Vagina (tissue), 2 donors: ENCODE measurements at regions not wholly inside any gene's neighbourhood (a gene's known extent, or its start where the extent isn't known, plus 50 kb on each side); places are given as distances from the start of the nearest gene placed in this dataset.

ENCODE experiments used
- DNase-seq, 2 donors: peaks; one replicate each; pipeline ENCODE4 v3.0.0-alpha.2; 2017; ENCODE audit errors: extremely low spot score in 2 of 2
- H3K27ac ChIP-seq: fragments of 200-600 bp; sonication (generic); one replicate; pipeline ENCODE4 v1.5.1; 2019
- H3K27me3 ChIP-seq: fragments of 200-600 bp; sonication (generic); one replicate; pipeline ENCODE4 v1.5.1; 2019
- H3K36me3 ChIP-seq, 2 donors: fragments of 200-600 bp; sonication (generic); one replicate each; pipeline ENCODE4 v1.5.1; 2017 to 2019
- H3K4me1 ChIP-seq: fragments of 200-600 bp; sonication (generic); one replicate; pipeline ENCODE4 v1.5.1; 2019
- H3K4me3 ChIP-seq, 2 donors: fragments of 200-600 bp; sonication (generic); 1 replicate in 1 of 2; 2 replicates in 1 of 2; pipeline ENCODE4 v1.5.1; 2016 to 2019
- H3K9me3 ChIP-seq: fragments of 200-600 bp; sonication (generic); one replicate; pipeline ENCODE4 v1.5.1; 2019
- POLR2A ChIP-seq, 2 donors: fragments of 450-650 bp; IDR thresholded peaks; one replicate each; pipeline ENCODE4 v1.6.1; 2017; ENCODE audit warnings: antibody characterized with exemption in 2 of 2, mild to moderate bottlenecking in 2 of 2, moderate library complexity in 2 of 2
- POLR2AphosphoS5 ChIP-seq, 2 donors: sonication (generic); formaldehyde crosslinking; IDR thresholded peaks; one replicate each; pipeline ENCODE4 v1.9.0; 2017; ENCODE audit warnings: antibody characterized with exemption in 2 of 2, mild to moderate bottlenecking in 2 of 2, low read depth in 1 of 2; ENCODE audit not compliant: insufficient read depth in 1 of 2
- intact Hi-C: fragments of 100-400 bp; cut with DNase I; formaldehyde crosslinking; loops from one replicate; pipeline ENCODE4 v1.15.1; 2023
- TF ChIP-seq, protein P1 (sequence below), 3 experiments: fragments of 450-650 bp in 2 of 3; fragments of 200-600 bp in 1 of 3; sonication (generic) in 1 of 3; IDR thresholded peaks; one replicate each; pipeline ENCODE4 v1.5.1; 2017 to 2019; ENCODE audit warnings: antibody characterized with exemption in 3 of 3, mild to moderate bottlenecking in 2 of 3, moderate library complexity in 2 of 3

DNA sequence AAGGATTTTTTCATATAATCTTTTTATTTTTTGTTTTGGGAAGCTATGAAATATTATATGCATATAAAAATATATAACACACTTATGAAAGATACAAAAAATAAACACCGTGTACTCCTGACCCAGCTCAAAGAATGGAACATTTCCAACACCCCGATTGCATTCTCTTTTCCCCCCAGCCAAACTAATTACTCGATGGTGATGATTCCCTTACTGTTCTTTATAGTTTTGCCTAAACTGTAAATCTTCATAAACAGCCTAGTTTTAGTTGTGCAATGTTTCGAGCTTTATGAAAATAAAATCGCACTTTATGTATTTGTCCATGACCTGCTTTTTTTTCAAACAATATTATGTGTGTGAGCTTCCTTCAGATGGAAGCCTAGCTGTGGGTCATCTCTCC is 352.0 kb upstream of the KAZN start:
- Histone ChIP-seq H3K27me3 (no peaks in the 10 kb centered on the region), H3K4me1 (no peaks in the 10 kb centered on the region), H3K27ac (no peak overlapping the region), H3K9me3 (no peaks in the 10 kb centered on the region), H3K4me3 (no peak overlapping the region), H3K36me3 (no peaks in the 10 kb centered on the region)
- no peak for TF ChIP-seq POLR2AphosphoS5 (IDR thresholded peaks at IDR 0.05; ENCODE audit: insufficient read depth in 1 of 2, low read depth in 1 of 2)
- TF ChIP-seq, protein P1, sequence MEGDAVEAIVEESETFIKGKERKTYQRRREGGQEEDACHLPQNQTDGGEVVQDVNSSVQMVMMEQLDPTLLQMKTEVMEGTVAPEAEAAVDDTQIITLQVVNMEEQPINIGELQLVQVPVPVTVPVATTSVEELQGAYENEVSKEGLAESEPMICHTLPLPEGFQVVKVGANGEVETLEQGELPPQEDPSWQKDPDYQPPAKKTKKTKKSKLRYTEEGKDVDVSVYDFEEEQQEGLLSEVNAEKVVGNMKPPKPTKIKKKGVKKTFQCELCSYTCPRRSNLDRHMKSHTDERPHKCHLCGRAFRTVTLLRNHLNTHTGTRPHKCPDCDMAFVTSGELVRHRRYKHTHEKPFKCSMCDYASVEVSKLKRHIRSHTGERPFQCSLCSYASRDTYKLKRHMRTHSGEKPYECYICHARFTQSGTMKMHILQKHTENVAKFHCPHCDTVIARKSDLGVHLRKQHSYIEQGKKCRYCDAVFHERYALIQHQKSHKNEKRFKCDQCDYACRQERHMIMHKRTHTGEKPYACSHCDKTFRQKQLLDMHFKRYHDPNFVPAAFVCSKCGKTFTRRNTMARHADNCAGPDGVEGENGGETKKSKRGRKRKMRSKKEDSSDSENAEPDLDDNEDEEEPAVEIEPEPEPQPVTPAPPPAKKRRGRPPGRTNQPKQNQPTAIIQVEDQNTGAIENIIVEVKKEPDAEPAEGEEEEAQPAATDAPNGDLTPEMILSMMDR (IDR thresholded peaks at IDR 0.05): no peak
- no peak for DNase-seq
- intact Hi-C loops: no loop called here

DNA sequence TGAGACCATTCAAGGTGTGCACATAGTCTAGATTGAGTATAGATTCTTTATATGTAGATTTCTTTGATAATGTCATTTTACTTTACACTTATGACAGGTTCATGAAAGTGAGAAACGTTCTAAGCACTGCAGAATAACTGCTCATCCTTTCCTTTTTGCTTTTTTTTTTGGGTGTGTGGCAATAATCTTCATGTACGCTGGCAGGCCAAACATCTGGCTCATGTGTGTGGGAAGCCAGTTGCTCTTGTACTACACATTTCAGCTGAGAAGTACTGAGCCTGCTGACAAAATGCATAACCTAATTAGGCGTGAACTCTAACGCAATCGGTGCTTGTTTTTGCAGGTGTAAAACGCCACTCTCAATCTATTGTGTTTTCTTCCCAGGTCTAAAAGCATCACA is 350.8 kb upstream of the KAZN start:
- DNase-seq: peak in 1 of 2 donors; percentile 42
- Histone ChIP-seq H3K36me3 (no peaks in the 10 kb centered on the region), H3K4me3 (no peak overlapping the region), H3K9me3 (no peaks in the 10 kb centered on the region), H3K4me1 (peaks cover 4% of the 10 kb centered on the region), H3K27ac (no peak overlapping the region), H3K27me3 (no peaks in the 10 kb centered on the region)
- intact Hi-C loops: no loop called here
- TF ChIP-seq POLR2A (IDR thresholded peaks at IDR 0.05): no peak

DNA sequence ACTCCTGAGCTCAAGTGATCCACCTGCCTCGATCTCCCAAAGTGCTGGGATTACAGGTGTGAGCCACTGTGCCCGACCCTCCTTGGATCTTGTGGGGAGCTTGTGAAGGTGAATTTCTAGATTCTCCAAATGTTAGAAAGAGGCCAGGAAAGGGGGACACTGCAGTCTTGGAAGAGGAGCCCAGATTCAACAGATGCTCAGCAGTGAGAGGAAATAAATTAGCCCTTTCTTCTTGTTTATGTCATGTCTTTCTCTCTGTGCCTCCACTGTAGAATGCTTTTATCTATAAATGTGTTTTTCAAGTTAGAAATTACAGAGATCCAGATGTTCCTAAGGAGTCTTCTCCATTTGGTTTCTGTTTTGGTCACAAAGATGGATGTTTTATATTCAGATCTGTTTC is 346.6 kb upstream of the KAZN start:
- Histone ChIP-seq H3K4me3 (no peak overlapping the region), H3K27me3 (no peaks in the 10 kb centered on the region), H3K27ac (peak overlapping the region; percentile 31), H3K9me3 (no peaks in the 10 kb centered on the region), H3K36me3 (no peaks in the 10 kb centered on the region), H3K4me1 (peaks cover 4% of the 10 kb centered on the region)
- DNase-seq: no peak
- no peak for TF ChIP-seq POLR2A (IDR thresholded peaks at IDR 0.05)
- intact Hi-C loops: no loop called here

DNA sequence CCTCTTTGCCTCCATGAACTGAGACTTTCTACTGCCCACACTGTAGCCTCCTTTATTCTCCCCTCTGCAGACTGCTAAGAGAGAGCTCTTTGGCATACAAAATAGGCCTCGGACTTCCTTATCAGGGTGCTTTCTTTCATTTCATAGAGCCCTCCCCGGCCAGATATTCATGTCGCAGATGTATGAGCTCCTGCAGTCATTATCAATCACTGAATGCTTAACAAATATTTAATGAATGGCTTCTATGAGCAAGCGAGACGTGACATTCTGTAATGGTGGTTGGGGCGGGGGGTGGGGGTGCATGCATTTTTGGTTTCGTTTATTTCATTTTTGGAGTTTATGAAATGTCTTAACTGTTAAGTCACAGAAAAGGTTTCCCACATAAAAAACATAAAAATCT is 344.8 kb upstream of the KAZN start:
- Histone ChIP-seq H3K27ac (peak overlapping the region; percentile 44), H3K4me3 (no peak overlapping the region), H3K27me3 (no peaks in the 10 kb centered on the region), H3K36me3 (no peaks in the 10 kb centered on the region), H3K4me1 (peaks cover 6% of the 10 kb centered on the region), H3K9me3 (no peaks in the 10 kb centered on the region)
- TF ChIP-seq POLR2AphosphoS5 (IDR thresholded peaks at IDR 0.05; ENCODE audit: insufficient read depth in 1 of 2, low read depth in 1 of 2): no peak
- TF ChIP-seq POLR2A (IDR thresholded peaks at IDR 0.05): no peak
- TF ChIP-seq, protein P1 (IDR thresholded peaks at IDR 0.05): no peak
- intact Hi-C loops: no loop called here
- no peak for DNase-seq

GRCh38 chr1:14254251-14254650 is 344.2 kb upstream of the KAZN start:
- intact Hi-C loops: no loop called here
- Histone ChIP-seq H3K4me3 (no peak overlapping the region), H3K36me3 (no peaks in the 10 kb centered on the region), H3K27me3 (no peaks in the 10 kb centered on the region), H3K4me1 (peaks cover 9% of the 10 kb centered on the region), H3K27ac (peak overlapping the region; percentile 56), H3K9me3 (no peaks in the 10 kb centered on the region)
- no peak for TF ChIP-seq POLR2AphosphoS5 (IDR thresholded peaks at IDR 0.05; ENCODE audit: insufficient read depth in 1 of 2, low read depth in 1 of 2)
- TF ChIP-seq, protein P1 (IDR thresholded peaks at IDR 0.05): no peak
- no peak for TF ChIP-seq POLR2A (IDR thresholded peaks at IDR 0.05)
- no peak for DNase-seq

- no peaks in the 10 kb centered on the region for H3K36me3 ChIP-seq
- H3K9me3 ChIP-seq: no peaks in the 10 kb centered on the region
- H3K4me1 ChIP-seq: peaks cover 9% of the 10 kb centered on the region
- peak overlapping the region; percentile 56 for H3K27ac ChIP-seq
- TF ChIP-seq, protein P1 (IDR thresholded peaks at IDR 0.05): no peak
- TF ChIP-seq POLR2A (IDR thresholded peaks at IDR 0.05) (no peak), POLR2AphosphoS5 (IDR thresholded peaks at IDR 0.05; ENCODE audit: insufficient read depth in 1 of 2, low read depth in 1 of 2) (no peak)
- intact Hi-C loops: no loop called here
- no peak for DNase-seq
- no peaks in the 10 kb centered on the region for H3K27me3 ChIP-seq
- no peak overlapping the region for H3K4me3 ChIP-seq
These were observed 343.3 kb upstream of the KAZN start for GRCh38 chr1:14255233-14255632.
